ENCODE measurements at regions not wholly inside any gene's neighbourhood (a gene's known extent, or its start where the extent isn't known, plus 50 kb on each side); places are given as distances from the start of the nearest gene placed in this dataset.

- no peak for DNase-seq (ENCODE audit: extremely low spot score, insufficient read length, low read depth)
Observed at GRCh38 chr21:27104846-27105431, 138.1 kb upstream of the ADAMTS5 start.

GRCh38 chr21:27103768-27104167 lies 136.9 kb upstream of the ADAMTS5 start:
- FAIRE-seq (no peak), DNase-seq (ENCODE audit: extremely low spot score, insufficient read length, low read depth) (no peak)

More at GRCh38 chr21:27104846-27105431, 138.1 kb upstream of the ADAMTS5 start:
- FAIRE-seq, result no peak

GRCh38 chr21:27101523-27101922 lies 134.6 kb upstream of the ADAMTS5 start:
- FAIRE-seq (no peak), DNase-seq (ENCODE audit: extremely low spot score, insufficient read length, low read depth) (no peak)

GRCh38 chr21:27094184-27094948 lies 127.5 kb upstream of the ADAMTS5 start:
- FAIRE-seq, result no peak
- DNase-seq (ENCODE audit: extremely low spot score, insufficient read length, low read depth), result no peak

- FAIRE-seq (no peak), DNase-seq (ENCODE audit: extremely low spot score, insufficient read length, low read depth) (no peak)
Observed at GRCh38 chr21:27086630-27087029, 119.7 kb upstream of the ADAMTS5 start.

GRCh38 chr21:27086186-27086585 lies 119.3 kb upstream of the ADAMTS5 start:
- DNase-seq (ENCODE audit: extremely low spot score, insufficient read length, low read depth) (no peak), FAIRE-seq (no peak)

GRCh38 chr21:27085387-27085786 lies 118.5 kb upstream of the ADAMTS5 start:
- DNase-seq (ENCODE audit: extremely low spot score, insufficient read length, low read depth), result no peak

GRCh38 chr21:27083144-27083543 lies 116.3 kb upstream of the ADAMTS5 start:
- DNase-seq (ENCODE audit: extremely low spot score, insufficient read length, low read depth) (no peak), FAIRE-seq (no peak)

More at GRCh38 chr21:27085387-27085786, 118.5 kb upstream of the ADAMTS5 start:
- FAIRE-seq, result no peak

- no peak for DNase-seq (ENCODE audit: extremely low spot score, insufficient read length, low read depth)
- no peak for FAIRE-seq
Observed at GRCh38 chr21:27082431-27083010, 115.6 kb upstream of the ADAMTS5 start.

GRCh38 chr21:27079636-27080240 lies 112.8 kb upstream of the ADAMTS5 start:
- FAIRE-seq (no peak), DNase-seq (ENCODE audit: extremely low spot score, insufficient read length, low read depth) (no peak)

GRCh38 chr21:27078915-27079314 lies 112.0 kb upstream of the ADAMTS5 start:
- no peak for DNase-seq (ENCODE audit: extremely low spot score, insufficient read length, low read depth)
- no peak for FAIRE-seq

GRCh38 chr21:27077501-27077900 lies 110.6 kb upstream of the ADAMTS5 start:
- no peak for FAIRE-seq
- DNase-seq (ENCODE audit: extremely low spot score, insufficient read length, low read depth), result no peak

GRCh38 chr21:27076025-27076424 lies 109.1 kb upstream of the ADAMTS5 start:
- FAIRE-seq, result no peak
- DNase-seq (ENCODE audit: extremely low spot score, insufficient read length, low read depth), result no peak

- DNase-seq (ENCODE audit: extremely low spot score, insufficient read length, low read depth) (no peak), FAIRE-seq (no peak)
Observed at GRCh38 chr21:27070861-27071670, 104.2 kb upstream of the ADAMTS5 start.

GRCh38 chr21:27068811-27069210 lies 101.9 kb upstream of the ADAMTS5 start:
- no peak for DNase-seq (ENCODE audit: extremely low spot score, insufficient read length, low read depth)
- FAIRE-seq, result no peak

GRCh38 chr21:27067226-27067625 lies 100.3 kb upstream of the ADAMTS5 start:
- no peak for DNase-seq (ENCODE audit: extremely low spot score, insufficient read length, low read depth)
- no peak for FAIRE-seq

GRCh38 chr21:27062443-27062842 lies 95.6 kb upstream of the ADAMTS5 start:
- DNase-seq (ENCODE audit: extremely low spot score, insufficient read length, low read depth), result no peak
- FAIRE-seq, result no peak

- DNase-seq (ENCODE audit: extremely low spot score, insufficient read length, low read depth) (no peak), FAIRE-seq (no peak)
Observed at GRCh38 chr21:27061770-27062169, 94.9 kb upstream of the ADAMTS5 start.

- no peak for FAIRE-seq
Observed at GRCh38 chr21:27060190-27060589, 93.3 kb upstream of the ADAMTS5 start.

More at GRCh38 chr21:27060190-27060589, 93.3 kb upstream of the ADAMTS5 start:
- DNase-seq (ENCODE audit: extremely low spot score, insufficient read length, low read depth), result no peak

All from GM18507 (cell line).